HG03060 (cell line): ENCODE measurements at regions not wholly inside any gene's neighbourhood (a gene's known extent, or its start where the extent isn't known, plus 50 kb on each side); places are given as distances from the start of the nearest gene placed in this dataset.

Source experiments
- ATAC-seq: cut with Tn5 transposase; IDR thresholded peaks from one replicate; pipeline ENCODE4 v1.9.1; 2021; ENCODE audit warnings: low read depth, moderate number of reproducible peaks; ENCODE audit not compliant: unreplicated experiment

- no peak for ATAC-seq
Observed at GRCh38 chr12:92439420-92439805, 263.4 kb upstream of the PLEKHG7 start.

GRCh38 chr12:92438641-92439419, 264.0 kb upstream of the PLEKHG7 start:
- no peak for ATAC-seq

- no peak for ATAC-seq
Observed at GRCh38 chr12:92437452-92437851, 265.3 kb upstream of the PLEKHG7 start.

- ATAC-seq = no peak
Observed at GRCh38 chr12:92436856-92437255, 265.9 kb upstream of the PLEKHG7 start.

GRCh38 chr12:92434607-92435025, 268.2 kb upstream of the PLEKHG7 start:
- ATAC-seq = no peak

GRCh38 chr12:92432724-92433441, 269.9 kb upstream of the PLEKHG7 start:
- peak; percentile 36 for ATAC-seq

- no peak for ATAC-seq
Observed at GRCh38 chr12:92431146-92431545, 271.6 kb upstream of the PLEKHG7 start.

GRCh38 chr12:92426332-92426731, 276.5 kb upstream of the PLEKHG7 start:
- no peak for ATAC-seq

GRCh38 chr12:92425165-92425564, 277.6 kb upstream of the PLEKHG7 start:
- ATAC-seq = no peak

GRCh38 chr12:92424338-92424737, 278.5 kb upstream of the PLEKHG7 start:
- ATAC-seq = no peak

GRCh38 chr12:92421701-92422100, 276.1 kb upstream of the BTG1 start:
- ATAC-seq = no peak

GRCh38 chr12:92421042-92421441, 275.4 kb upstream of the BTG1 start:
- no peak for ATAC-seq

- ATAC-seq = no peak
Observed at GRCh38 chr12:92419201-92419600, 273.6 kb upstream of the BTG1 start.

GRCh38 chr12:92418381-92418780, 272.7 kb upstream of the BTG1 start:
- no peak for ATAC-seq

GRCh38 chr12:92417373-92417772, 271.7 kb upstream of the BTG1 start:
- no peak for ATAC-seq

- no peak for ATAC-seq
Observed at GRCh38 chr12:92416385-92416812, 270.8 kb upstream of the BTG1 start.

- ATAC-seq = no peak
Observed at GRCh38 chr12:92414170-92415070, 268.8 kb upstream of the BTG1 start.

- ATAC-seq = no peak
Observed at GRCh38 chr12:92413286-92413685, 267.6 kb upstream of the BTG1 start.

GRCh38 chr12:92412856-92413255, 267.2 kb upstream of the BTG1 start:
- no peak for ATAC-seq

- ATAC-seq = no peak
Observed at GRCh38 chr12:92411687-92412086, 266.0 kb upstream of the BTG1 start.
